ENCODE measurements at regions not wholly inside any gene's neighbourhood (a gene's known extent, or its start where the extent isn't known, plus 50 kb on each side); places are given as distances from the start of the nearest gene placed in this dataset.

GRCh38 chr11:70606248-70606950 is 208.1 kb downstream of the CTTN start:
- TF ChIP-seq CTCF (IDR thresholded peaks at IDR 0.05; ENCODE audit: poor library complexity, severe bottlenecking) (no peak), EZH2 (IDR thresholded peaks at IDR 0.05; ENCODE audit: borderline replicate concordance, insufficient read depth, low read length, poor library complexity, severe bottlenecking) (no peak), EP300 (conservative IDR thresholded peaks at IDR 0.05; ENCODE audit: poor library complexity, severe bottlenecking) (no peak), SMC3 (conservative IDR thresholded peaks at IDR 0.05; ENCODE audit: poor library complexity) (no peak), TAF1 (IDR thresholded peaks at IDR 0.05; ENCODE audit: low read depth) (no peak), REST (IDR thresholded peaks at IDR 0.05; ENCODE audit: borderline replicate concordance) (no peak), POLR2AphosphoS5 (IDR thresholded peaks at IDR 0.05) (no peak), RAD21 (conservative IDR thresholded peaks at IDR 0.05) (no peak)
